Neuronal stem cell (in vitro differentiated cells): ENCODE measurements at regions not wholly inside any gene's neighbourhood (a gene's known extent, or its start where the extent isn't known, plus 50 kb on each side); places are given as distances from the start of the nearest gene placed in this dataset.

Source experiments
- DNase-seq: peaks from one replicate; pipeline ENCODE4 v3.0.0-alpha.2; 2013; ENCODE audit warnings: low spot score
- H2AFZ ChIP-seq: one replicate; pipeline ENCODE4 v1.6.1; 2013; ENCODE audit warnings: mild to moderate bottlenecking, low read length, inconsistent platforms
- H2AK5ac ChIP-seq: 2 replicates; pipeline ENCODE4 v1.6.1; 2013; ENCODE audit warnings: low read depth, mild to moderate bottlenecking, inconsistent platforms, low read length, moderate library complexity, mixed read lengths
- H2BK120ac ChIP-seq: 2 replicates; pipeline ENCODE4 v1.6.1; 2013; ENCODE audit warnings: low read depth, mild to moderate bottlenecking, inconsistent platforms, low read length, moderate library complexity, mixed read lengths
- H2BK12ac ChIP-seq: one replicate; pipeline ENCODE4 v1.6.1; 2013; ENCODE audit warnings: low read length, inconsistent platforms
- H2BK15ac ChIP-seq: 2 replicates; pipeline ENCODE4 v1.6.1; 2013; ENCODE audit warnings: mild to moderate bottlenecking, low read length, inconsistent platforms, mixed read lengths
- H2BK5ac ChIP-seq: one replicate; pipeline ENCODE4 v1.6.1; 2013; ENCODE audit warnings: inconsistent platforms, mild to moderate bottlenecking, low read length, moderate library complexity
- H3K14ac ChIP-seq: one replicate; pipeline ENCODE4 v1.6.1; 2013; ENCODE audit warnings: low read length, inconsistent platforms
- H3K18ac ChIP-seq: 2 replicates; pipeline ENCODE4 v1.6.1; 2013; ENCODE audit warnings: low read length, inconsistent platforms
- H3K23ac ChIP-seq: 2 replicates; pipeline ENCODE4 v1.6.1; 2013; ENCODE audit warnings: low read depth, mild to moderate bottlenecking, mixed read lengths, low read length, inconsistent platforms; ENCODE audit not compliant: poor library complexity
- H3K27ac ChIP-seq: replicated peaks from 3 replicates; pipeline ENCODE4 v1.5.1; 2013; ENCODE audit warnings: low read length, inconsistent platforms
- H3K27me3 ChIP-seq, 3 experiments: 2 replicates each; pipeline ENCODE4 v1.6.1; 2013; ENCODE audit warnings: low read length in 3 of 3, mild to moderate bottlenecking in 2 of 3, inconsistent platforms in 1 of 3, low read depth in 1 of 3, mixed read lengths in 1 of 3, moderate library complexity in 1 of 3; ENCODE audit not compliant: control insufficient read depth in 3 of 3, insufficient read depth in 3 of 3
- H3K36me3 ChIP-seq, 2 donors: replicated peaks in 1 of 2; 2 replicates each; pipeline ENCODE4 v1.6.1; 2013; ENCODE audit warnings: low read length in 2 of 2; ENCODE audit not compliant: control insufficient read depth in 2 of 2, insufficient read depth in 2 of 2
- H3K4ac ChIP-seq: 2 replicates; pipeline ENCODE4 v1.6.1; 2013; ENCODE audit warnings: inconsistent platforms, mild to moderate bottlenecking, low read length, moderate library complexity
- H3K4me1 ChIP-seq, 2 donors: 1 replicate in 1 of 2; 2 replicates in 1 of 2; pipeline ENCODE4 v1.6.1; 2013; ENCODE audit warnings: low read length in 2 of 2, low read depth in 1 of 2; ENCODE audit not compliant: control insufficient read depth in 2 of 2, insufficient read depth in 1 of 2
- H3K4me2 ChIP-seq: one replicate; pipeline ENCODE4 v1.6.1; 2013; ENCODE audit warnings: mild to moderate bottlenecking, low read length, inconsistent platforms; ENCODE audit not compliant: insufficient read depth, poor library complexity, severe bottlenecking
- H3K4me3 ChIP-seq, 2 donors: 2 replicates each; pipeline ENCODE4 v1.5.1; 2013; ENCODE audit warnings: low read length in 2 of 2, mild to moderate bottlenecking in 2 of 2, inconsistent platforms in 1 of 2, moderate library complexity in 1 of 2
- H3K79me1 ChIP-seq: one replicate; pipeline ENCODE4 v1.6.1; 2013; ENCODE audit warnings: low read depth, mild to moderate bottlenecking, inconsistent platforms, low read length, moderate library complexity
- H3K9ac ChIP-seq: one replicate; pipeline ENCODE4 v1.6.1; 2013; ENCODE audit warnings: mild to moderate bottlenecking, low read depth, low read length, inconsistent platforms; ENCODE audit not compliant: poor library complexity
- H3K9me3 ChIP-seq, 2 donors: replicated peaks in 1 of 2; 2 replicates each; pipeline versions ENCODE3 to v1.6.1; 2013; ENCODE audit warnings: low read length in 2 of 2, mild to moderate bottlenecking in 2 of 2, inconsistent platforms in 1 of 2, low read depth in 1 of 2, mixed read lengths in 1 of 2, moderate library complexity in 1 of 2; ENCODE audit not compliant: control insufficient read depth in 2 of 2, insufficient read depth in 1 of 2
- H4K8ac ChIP-seq: one replicate; pipeline ENCODE4 v1.6.1; 2013; ENCODE audit warnings: low read depth, mild to moderate bottlenecking, inconsistent platforms, low read length, moderate library complexity
- H4K91ac ChIP-seq: one replicate; pipeline ENCODE4 v1.6.1; 2013; ENCODE audit warnings: low read length, low read depth, mild to moderate bottlenecking, inconsistent platforms; ENCODE audit not compliant: poor library complexity
- WGBS, 2 donors: extraction: QIAGEN DNeasy Blood & Tissue Kit; methylation state at CpG; one replicate each; pipeline ENCODE4 v1.1.7; 2013; ENCODE audit warnings: missing lambda C conversion rate in 2 of 2, mixed read lengths in 1 of 2; ENCODE audit not compliant: insufficient read length in 2 of 2, insufficient replicate concordance in 1 of 2; ENCODE audit errors: extremely low coverage in 2 of 2; 5-methylcytosine and 5-hydroxymethylcytosine counted together

DNA sequence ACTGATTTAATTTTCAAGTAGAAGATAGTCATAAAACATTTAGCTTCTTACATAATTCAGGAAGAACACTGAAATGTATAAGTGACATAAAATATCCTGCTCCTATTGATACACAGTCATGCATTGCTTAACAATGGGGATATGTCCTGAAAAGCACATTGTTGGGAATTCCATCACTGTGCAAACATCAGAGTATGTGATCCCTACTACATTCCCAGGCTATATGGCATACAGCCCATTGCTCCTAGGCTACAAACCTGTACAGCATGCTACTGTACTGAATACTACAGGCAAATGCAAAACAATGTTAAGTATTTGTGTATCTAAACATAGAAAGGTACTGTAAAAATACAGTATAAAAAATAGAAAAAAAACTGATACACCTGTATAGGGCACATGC is 723.9 kb upstream of the ARGLU1 start:
- Histone ChIP-seq H3K14ac (no peak overlapping the region), H2BK12ac (no peak overlapping the region), H3K36me3 (no peaks in the 10 kb centered on the region), H2AK5ac (no peak overlapping the region), H3K4me1 (no peaks in the 10 kb centered on the region), H2BK120ac (no peak overlapping the region), H4K8ac (no peak overlapping the region), H2AFZ (no peak overlapping the region), H3K79me1 (no peaks in the 10 kb centered on the region), H3K4ac (no peak overlapping the region), H3K27ac (no peak overlapping the region), H3K4me3 (no peak overlapping the region), H4K91ac (no peak overlapping the region), H2BK5ac (no peak overlapping the region), H3K23ac (no peak overlapping the region), H2BK15ac (no peak overlapping the region), H3K9me3 (no peaks in the 10 kb centered on the region), H3K18ac (no peak overlapping the region), H3K27me3 (no peaks in the 10 kb centered on the region), H3K9ac (no peak overlapping the region), H3K4me2 (no peak overlapping the region)
- DNase-seq, result no peak

DNA sequence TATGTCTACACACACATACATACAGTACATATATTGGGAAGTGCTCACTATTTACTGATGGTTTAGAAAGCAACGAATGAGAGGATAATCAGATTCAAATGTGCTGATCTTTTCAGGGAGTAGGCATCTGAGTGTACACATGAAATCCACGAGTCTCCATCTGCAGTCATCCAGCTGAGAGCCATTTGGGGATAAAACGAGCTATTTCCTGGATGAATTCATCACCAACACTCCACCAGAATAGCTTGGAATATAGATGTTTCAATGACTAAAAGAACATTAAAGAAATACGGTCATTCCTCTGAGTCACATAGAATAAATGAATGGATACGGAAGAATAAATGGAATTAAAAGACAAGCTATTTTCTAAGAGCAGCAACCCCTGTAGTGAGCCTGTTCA is 721.6 kb upstream of the ARGLU1 start:
- H2BK5ac ChIP-seq, result no peak overlapping the region
- no peak overlapping the region for H4K8ac ChIP-seq
- no peak overlapping the region for H3K14ac ChIP-seq
- H2AFZ ChIP-seq, result no peak overlapping the region
- no peaks in the 10 kb centered on the region for H3K79me1 ChIP-seq
- no peak overlapping the region for H3K23ac ChIP-seq
- H3K4me3 ChIP-seq, result no peak overlapping the region
- H2BK120ac ChIP-seq, result no peak overlapping the region
- no peaks in the 10 kb centered on the region for H3K27me3 ChIP-seq
- WGBS, 2 donors, result no CpG with 5 or more reads among the region's 5 CpGs
- no peak overlapping the region for H2BK15ac ChIP-seq
- no peak overlapping the region for H3K27ac ChIP-seq
- DNase-seq, result no peak
- no peak overlapping the region for H3K18ac ChIP-seq
- no peaks in the 10 kb centered on the region for H3K9me3 ChIP-seq
- no peaks in the 10 kb centered on the region for H3K36me3 ChIP-seq
- H4K91ac ChIP-seq, result no peak overlapping the region
- peaks cover 0 to 1% of the 10 kb centered on the region in 2 donors for H3K4me1 ChIP-seq
- H3K4me2 ChIP-seq, result no peak overlapping the region
- no peak overlapping the region for H3K9ac ChIP-seq
- no peak overlapping the region for H2BK12ac ChIP-seq
- H3K4ac ChIP-seq, result no peak overlapping the region
- H2AK5ac ChIP-seq, result no peak overlapping the region

DNA sequence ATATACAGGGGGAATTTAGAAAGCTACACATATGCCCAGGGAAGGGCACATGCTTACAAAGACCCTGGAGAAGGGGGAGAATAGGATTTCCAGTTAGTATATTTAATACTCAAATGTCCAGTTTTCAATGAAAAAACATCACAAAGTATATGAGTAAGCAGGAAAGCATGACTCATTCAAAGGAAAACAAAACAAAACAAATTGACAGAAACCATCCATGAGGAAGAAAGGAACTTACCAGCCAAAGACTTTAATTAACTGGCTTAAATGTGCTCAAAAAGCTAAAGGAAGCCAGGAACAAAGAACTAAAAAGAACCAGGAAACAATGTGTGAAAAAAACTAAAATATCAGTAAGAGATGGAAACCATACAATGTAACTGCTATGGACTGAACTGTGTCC is 716.2 kb upstream of the ARGLU1 start:
- no peak for DNase-seq
- Histone ChIP-seq H2BK5ac (no peak overlapping the region), H3K4ac (no peak overlapping the region), H2AK5ac (no peak overlapping the region), H3K14ac (no peak overlapping the region), H3K79me1 (no peaks in the 10 kb centered on the region), H3K4me1 (peaks cover 0 to 5% of the 10 kb centered on the region in 2 donors), H3K9me3 (no peaks in the 10 kb centered on the region), H3K23ac (no peak overlapping the region), H2BK12ac (no peak overlapping the region), H3K27me3 (no peaks in the 10 kb centered on the region), H3K4me2 (no peak overlapping the region), H3K9ac (no peak overlapping the region), H3K18ac (no peak overlapping the region), H3K36me3 (no peaks in the 10 kb centered on the region), H4K8ac (no peak overlapping the region), H2BK15ac (no peak overlapping the region), H3K27ac (no peak overlapping the region), H4K91ac (no peak overlapping the region), H2AFZ (peak overlapping the region; percentile 6), H3K4me3 (no peak overlapping the region), H2BK120ac (no peak overlapping the region)

DNA sequence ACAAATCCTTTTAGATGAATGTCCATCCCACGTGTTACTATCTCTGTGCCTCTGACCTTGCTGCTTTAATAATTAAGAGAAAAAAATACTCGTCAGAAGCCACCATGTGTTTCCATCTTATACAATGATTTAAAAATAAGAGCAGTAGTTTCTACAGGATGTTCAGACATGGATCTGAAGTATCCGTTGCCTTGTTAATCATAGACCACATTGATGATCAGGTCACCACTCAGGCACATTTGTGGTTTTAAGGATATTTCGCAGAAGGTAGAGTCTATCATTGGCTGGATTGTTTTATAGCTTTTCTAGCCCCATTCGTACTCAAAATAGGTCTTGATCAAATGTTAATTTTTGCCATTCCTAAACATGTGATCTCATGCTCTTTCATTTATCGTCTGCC is 710.0 kb upstream of the ARGLU1 start:
- no peak overlapping the region for H3K23ac ChIP-seq
- H2AFZ ChIP-seq, result no peak overlapping the region
- H3K4ac ChIP-seq, result no peak overlapping the region
- H2AK5ac ChIP-seq, result no peak overlapping the region
- WGBS, 2 donors, result no CpG with 5 or more reads among the region's 6 CpGs
- no peak overlapping the region for H4K91ac ChIP-seq
- H2BK15ac ChIP-seq, result no peak overlapping the region
- H3K27me3 ChIP-seq, result no peaks in the 10 kb centered on the region
- no peak overlapping the region for H3K14ac ChIP-seq
- H2BK12ac ChIP-seq, result no peak overlapping the region
- no peak overlapping the region for H2BK5ac ChIP-seq
- no peak overlapping the region for H3K4me2 ChIP-seq
- no peaks in the 10 kb centered on the region for H3K36me3 ChIP-seq
- H3K27ac ChIP-seq, result no peak overlapping the region
- no peaks in the 10 kb centered on the region for H3K79me1 ChIP-seq
- no peak overlapping the region for H3K4me3 ChIP-seq
- H2BK120ac ChIP-seq, result no peak overlapping the region
- H3K4me1 ChIP-seq, result no peaks in the 10 kb centered on the region
- no peaks in the 10 kb centered on the region for H3K9me3 ChIP-seq
- no peak overlapping the region for H3K18ac ChIP-seq
- no peak overlapping the region for H4K8ac ChIP-seq
- no peak for DNase-seq
- H3K9ac ChIP-seq, result no peak overlapping the region
